PC-9 (cell line): ENCODE measurements at regions not wholly inside any gene's neighbourhood (a gene's known extent, or its start where the extent isn't known, plus 50 kb on each side); places are given as distances from the start of the nearest gene placed in this dataset.

ENCODE experiments used
- EZH2 ChIP-seq: fragments of 200-600 bp; sonication (generic); IDR thresholded peaks from 2 replicates; pipeline ENCODE4 v1.8.0; 2017; ENCODE audit warnings: antibody characterized with exemption, low read depth
- TF ChIP-seq, protein P1 (sequence below): fragments of 200-600 bp; sonication (generic); conservative IDR thresholded peaks from 2 replicates; pipeline ENCODE4 v1.6.1; 2017; ENCODE audit warnings: mixed run types, antibody characterized with exemption, mild to moderate bottlenecking, moderate library complexity

DNA sequence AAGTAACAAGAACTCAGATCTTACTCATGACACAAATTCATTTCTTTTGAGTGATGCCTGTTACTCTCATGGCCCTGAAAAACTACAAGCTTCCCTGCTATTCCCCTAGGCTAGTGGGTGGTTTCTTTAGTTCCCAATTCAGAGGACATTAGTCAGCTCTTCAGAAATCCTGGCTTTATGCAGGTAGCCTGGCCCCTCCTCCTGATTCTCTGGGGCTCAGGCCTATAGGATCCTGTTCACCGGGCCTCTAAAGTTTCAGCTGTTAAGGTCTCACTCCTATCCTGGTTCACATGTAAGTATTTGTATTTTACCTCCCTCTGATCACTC, 87.3 kb upstream of the IRX5 start:
- no peak for TF ChIP-seq EZH2
- TF ChIP-seq, protein P1, sequence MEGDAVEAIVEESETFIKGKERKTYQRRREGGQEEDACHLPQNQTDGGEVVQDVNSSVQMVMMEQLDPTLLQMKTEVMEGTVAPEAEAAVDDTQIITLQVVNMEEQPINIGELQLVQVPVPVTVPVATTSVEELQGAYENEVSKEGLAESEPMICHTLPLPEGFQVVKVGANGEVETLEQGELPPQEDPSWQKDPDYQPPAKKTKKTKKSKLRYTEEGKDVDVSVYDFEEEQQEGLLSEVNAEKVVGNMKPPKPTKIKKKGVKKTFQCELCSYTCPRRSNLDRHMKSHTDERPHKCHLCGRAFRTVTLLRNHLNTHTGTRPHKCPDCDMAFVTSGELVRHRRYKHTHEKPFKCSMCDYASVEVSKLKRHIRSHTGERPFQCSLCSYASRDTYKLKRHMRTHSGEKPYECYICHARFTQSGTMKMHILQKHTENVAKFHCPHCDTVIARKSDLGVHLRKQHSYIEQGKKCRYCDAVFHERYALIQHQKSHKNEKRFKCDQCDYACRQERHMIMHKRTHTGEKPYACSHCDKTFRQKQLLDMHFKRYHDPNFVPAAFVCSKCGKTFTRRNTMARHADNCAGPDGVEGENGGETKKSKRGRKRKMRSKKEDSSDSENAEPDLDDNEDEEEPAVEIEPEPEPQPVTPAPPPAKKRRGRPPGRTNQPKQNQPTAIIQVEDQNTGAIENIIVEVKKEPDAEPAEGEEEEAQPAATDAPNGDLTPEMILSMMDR, result no peak
